Activated CD4-positive, alpha-beta T cell treated with anti-CD3 and anti-CD28 coated beads, Interleukin-2, amount 50 U/mL, for 4 hours (primary cell): ENCODE measurements at regions not wholly inside any gene's neighbourhood (a gene's known extent, or its start where the extent isn't known, plus 50 kb on each side); places are given as distances from the start of the nearest gene placed in this dataset.

Source experiments
- DNase-seq, 2 experiments: peaks; one replicate each; pipeline ENCODE4 v3.0.0-alpha.2; 2020

GRCh38 chr13:34864671-34865070, 77.4 kb upstream of the NBEA start:
- DNase-seq = no peak

DNA sequence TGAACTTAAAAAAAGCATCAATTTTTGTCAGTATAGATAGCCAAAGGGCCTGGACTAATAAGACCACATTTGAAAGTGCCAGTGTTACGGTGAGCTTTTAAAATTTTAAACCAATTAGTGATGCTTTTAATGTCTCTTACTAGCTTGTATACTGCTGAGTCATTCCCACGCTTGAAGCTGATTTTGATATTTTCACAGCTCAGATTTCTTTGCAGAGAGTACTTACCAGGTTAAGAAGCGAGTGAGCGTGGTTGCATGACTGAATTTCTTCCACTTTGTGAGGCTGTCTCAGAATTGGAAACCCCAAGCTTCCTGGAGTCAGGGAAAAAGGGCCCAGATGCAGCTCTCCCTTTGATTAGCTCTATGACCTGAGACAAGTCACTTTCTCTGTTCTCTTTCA, 74.5 kb upstream of the NBEA start:
- no peak for DNase-seq

- no peak for DNase-seq
Measured at GRCh38 chr13:34868733-34869132, 73.3 kb upstream of the NBEA start.

DNA sequence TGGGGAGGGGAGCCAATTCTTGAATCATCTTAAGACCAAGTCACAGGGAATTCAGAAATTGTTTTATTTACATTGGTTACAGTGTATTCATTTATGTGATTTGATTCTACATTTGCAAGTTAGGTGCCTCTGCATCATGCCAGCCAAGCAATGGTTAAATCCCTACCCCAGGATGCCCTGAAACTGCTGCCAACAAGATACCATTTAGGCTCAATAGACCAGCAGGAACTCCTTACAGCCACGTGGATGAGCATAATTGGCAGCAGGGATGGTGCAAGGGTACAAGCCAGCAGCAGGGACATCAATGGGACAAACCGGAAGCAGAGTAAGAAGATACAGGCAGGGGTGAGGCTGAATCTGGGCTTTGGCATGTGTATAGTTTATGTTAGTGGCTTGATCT, 72.4 kb upstream of the NBEA start:
- no peak for DNase-seq

DNA sequence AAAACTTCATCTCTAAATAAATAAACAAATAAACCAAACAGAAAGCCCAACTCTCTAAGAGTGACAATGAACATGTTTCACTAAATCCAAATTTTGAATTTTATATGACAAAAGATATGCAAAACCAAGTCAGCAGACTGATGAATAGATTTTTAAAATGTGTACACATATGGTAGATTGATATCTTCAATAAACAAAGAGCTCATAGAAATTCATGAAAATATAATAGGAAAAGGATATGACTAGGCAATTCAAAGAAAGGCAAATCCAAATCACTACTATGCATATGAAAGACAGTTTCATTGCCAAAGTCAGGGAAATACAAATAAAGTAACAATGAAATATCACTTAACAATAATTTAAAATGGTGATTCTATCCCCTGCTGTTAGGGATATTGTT, 63.7 kb upstream of the NBEA start:
- no peak for DNase-seq

DNA sequence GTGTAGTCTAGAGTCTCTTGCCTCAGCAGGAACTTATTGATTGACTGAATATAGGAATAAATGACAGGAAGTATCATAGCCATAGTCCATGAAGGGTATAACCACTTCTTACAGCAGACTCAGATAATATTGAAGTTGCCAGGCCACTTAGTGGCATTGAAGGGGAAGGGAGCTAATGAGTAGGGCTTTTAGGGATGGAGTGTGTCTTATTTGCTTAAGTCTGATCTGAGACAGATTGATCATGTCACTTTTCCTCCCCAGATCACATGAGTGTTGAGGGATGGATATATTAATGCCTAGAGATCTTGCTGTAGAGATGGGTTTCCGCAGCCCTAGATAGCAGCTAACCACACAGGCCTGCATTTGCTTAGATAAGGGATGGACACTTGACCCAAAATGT, 62.2 kb upstream of the NBEA start:
- DNase-seq = no peak

- no peak for DNase-seq
Measured at GRCh38 chr13:34881494-34881893, 60.6 kb upstream of the NBEA start.

- no peak for DNase-seq
Measured at GRCh38 chr13:34883396-34883795, 58.7 kb upstream of the NBEA start.

DNA sequence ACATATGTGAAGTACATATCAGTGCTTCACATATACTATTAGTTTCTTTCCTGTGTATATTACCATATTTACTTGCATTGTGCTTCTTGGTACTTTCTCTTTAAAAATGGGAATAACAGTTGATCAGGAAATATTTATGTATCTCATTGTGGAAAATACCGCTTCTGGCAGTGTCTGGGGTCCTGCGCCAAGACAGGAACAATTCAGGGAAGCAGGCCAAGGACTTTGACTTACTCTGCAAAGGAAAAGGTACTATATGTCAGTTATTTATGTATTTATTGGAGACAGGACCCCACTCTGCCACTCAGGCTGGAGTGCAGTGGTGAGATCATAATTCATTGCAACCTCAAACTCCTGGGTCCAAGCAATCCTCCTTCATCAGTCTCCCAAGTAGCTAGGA, 57.7 kb upstream of the NBEA start:
- DNase-seq = no peak

DNA sequence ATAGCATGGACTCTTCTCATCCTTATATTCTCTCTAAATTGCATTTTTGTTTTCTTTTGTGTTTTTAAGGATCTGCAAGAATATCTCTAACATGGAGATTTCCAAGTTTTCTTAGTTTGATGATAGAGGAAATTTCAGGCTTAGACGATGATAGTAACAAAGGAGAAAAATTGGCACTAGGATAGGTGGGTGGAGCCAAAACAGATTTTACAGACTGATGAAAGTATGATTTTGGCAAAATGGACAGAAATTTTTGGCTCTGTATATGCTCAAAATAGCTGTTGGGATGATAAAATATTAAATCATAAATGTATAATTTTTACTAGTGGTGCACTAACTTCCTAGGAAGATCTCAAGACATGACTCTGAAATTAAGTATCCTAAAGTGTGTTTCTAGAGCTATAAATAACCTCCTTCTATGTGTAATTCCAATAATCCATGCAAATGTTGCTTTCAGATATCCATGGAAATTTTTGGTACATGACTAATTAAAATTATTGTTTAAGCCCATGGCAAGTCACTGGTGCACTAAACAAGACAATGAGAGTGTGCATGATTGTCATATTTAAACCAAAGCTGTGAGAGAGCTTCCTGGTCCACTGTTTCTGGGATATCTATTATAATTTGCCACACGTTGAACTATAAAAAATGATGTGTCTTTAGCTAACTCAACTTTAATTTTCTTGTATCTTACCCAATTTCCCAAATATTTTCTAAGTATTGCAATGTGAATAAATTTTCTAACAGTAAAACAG, 55.8 kb upstream of the NBEA start:
- DNase-seq = no peak

DNA sequence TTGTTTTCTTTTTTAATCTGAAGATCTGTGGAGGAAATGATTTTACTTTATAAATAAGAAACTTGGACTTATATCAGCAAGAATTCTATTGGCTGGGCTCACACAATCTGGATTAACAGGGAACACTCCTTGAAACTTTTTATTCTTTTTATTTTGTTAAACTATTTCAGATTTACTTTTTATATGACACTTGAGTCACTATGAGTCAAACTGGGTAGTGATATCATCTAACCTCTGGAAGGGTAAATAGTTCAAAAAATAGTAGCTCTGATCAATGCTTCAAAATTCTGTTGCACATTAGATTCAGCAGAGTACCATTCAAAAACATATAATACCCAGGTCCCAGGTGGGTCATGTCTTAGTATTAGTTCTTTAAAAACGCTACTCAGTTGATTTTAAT, 55.1 kb upstream of the NBEA start:
- DNase-seq = no peak
